NCI-H1930 (cell line): ENCODE measurements at regions not wholly inside any gene's neighbourhood (a gene's known extent, or its start where the extent isn't known, plus 50 kb on each side); places are given as distances from the start of the nearest gene placed in this dataset.

Experiments used
- DNase-seq, 2 experiments: peaks; one replicate each; lab custom pipeline; 2025; lab: John Stamatoyannopoulos, UW

DNA sequence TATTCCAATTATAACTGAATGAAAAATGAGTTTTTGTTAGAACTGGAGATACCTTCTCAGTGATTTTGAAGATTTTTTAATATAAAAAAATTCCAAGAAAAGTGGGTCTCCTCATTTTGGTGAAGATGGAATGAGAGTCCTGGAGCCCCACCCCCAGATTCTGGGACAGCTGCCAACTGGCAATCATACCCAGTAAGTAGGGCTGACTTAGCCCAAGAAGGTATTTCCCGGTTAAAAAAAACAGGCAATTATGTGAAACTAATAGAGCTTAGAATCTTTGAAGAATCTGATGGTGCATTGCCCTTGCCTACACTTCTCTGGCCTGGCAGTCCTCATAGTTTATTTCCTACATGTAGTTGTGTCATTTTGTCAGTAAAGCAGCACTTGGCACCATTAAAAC, 52.8 kb upstream of the VWDE start:
- no peak for DNase-seq

DNA sequence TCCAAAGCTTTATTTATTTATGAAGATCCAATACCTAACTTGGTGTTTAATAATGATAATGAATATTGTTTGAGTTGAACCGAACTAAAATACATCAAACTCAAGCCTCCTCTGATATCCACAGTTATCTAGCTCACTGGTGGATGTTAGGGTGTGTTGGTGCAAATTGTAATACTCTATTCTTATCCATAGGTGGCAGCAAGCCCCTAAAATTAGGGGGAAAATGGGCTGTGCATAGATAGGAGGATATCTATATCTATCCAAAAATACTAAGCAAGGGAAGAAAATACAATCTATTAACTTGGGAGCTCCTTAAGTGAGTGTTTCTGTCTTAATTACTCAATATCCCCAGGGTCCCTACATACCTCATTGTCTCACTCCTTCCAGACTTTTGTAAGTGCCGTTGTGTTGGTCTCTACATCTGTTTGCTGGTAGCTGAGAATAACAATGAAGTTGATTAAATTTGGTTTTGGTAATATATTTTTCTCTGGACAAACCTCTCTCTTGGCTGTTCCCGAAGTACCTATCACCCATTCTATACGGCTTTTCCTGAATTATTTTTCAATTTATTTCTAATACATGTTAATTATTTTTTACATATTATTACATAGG, 55.0 kb upstream of the VWDE start:
- peak in 1 of 2 experiments; percentile 25 for DNase-seq

- no peak for DNase-seq
Observed at GRCh38 chr7:12467837-12468236, 64.2 kb upstream of the VWDE start.

DNA sequence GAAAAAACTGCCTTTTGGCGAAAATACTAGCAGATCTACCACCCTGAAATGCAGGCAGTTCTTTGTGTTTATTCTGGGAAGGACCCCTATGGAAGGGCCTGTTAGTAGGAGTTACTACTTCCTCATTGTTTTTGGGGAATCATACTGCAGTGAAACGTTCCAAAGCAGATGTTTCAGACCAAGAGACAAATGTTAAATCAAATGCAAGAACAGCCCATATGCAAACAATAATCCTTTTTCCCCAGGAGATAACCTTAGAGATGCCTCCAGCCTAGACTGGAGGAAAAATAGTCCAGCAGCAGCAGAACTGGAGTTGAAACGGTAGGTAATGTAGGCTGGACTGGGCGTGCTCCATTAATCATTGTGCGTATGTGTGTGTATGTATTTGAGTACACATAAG, 65.9 kb upstream of the VWDE start:
- DNase-seq, result no peak

DNA sequence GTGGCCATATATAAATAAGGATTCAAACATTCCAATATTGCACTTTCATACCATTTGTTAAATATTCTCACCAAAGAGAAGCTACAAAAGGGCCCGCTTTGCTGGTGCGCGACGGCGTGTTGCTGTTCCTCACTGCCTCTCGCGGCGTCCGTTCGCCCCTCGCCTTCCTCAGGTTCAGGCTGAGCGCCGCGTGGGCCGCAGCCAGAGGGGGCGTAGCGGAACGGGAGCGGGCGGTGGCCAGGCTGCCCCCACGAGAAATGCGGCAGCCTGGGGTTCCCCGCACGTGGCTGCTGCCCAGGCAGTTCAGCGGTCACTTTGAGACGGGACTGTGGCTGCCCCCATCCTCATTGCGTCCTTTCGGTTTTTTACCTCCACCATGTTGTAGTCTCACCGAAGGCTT, 67.3 kb upstream of the VWDE start:
- no peak for DNase-seq

GRCh38 chr7:12474035-12474434, 70.4 kb upstream of the VWDE start:
- no peak for DNase-seq

- DNase-seq, result no peak
Observed at GRCh38 chr7:12475362-12476063, 71.8 kb upstream of the VWDE start.

GRCh38 chr7:12477620-12478019, 74.0 kb upstream of the VWDE start:
- no peak for DNase-seq

DNA sequence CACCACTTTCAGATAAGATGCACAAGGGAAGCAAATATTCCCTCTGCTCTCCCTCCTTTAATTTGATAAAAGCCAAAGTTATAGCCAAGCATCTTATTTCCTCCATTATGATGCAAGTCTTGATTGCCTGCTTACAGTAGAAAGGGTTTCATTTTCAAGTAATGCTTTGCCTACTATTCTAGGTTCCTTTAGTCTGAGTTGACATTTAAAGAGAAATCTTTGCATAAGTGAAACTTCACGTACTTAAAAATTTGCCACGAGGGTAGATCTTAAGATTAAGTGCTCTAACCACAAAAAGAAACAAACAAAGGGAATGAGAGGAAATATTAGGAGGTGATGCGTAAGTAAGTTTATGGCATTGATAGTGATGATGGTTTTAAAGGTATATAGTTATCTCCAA, 78.1 kb upstream of the VWDE start:
- no peak for DNase-seq

- no peak for DNase-seq
Observed at GRCh38 chr7:12485845-12486244, 82.2 kb upstream of the VWDE start.

DNA sequence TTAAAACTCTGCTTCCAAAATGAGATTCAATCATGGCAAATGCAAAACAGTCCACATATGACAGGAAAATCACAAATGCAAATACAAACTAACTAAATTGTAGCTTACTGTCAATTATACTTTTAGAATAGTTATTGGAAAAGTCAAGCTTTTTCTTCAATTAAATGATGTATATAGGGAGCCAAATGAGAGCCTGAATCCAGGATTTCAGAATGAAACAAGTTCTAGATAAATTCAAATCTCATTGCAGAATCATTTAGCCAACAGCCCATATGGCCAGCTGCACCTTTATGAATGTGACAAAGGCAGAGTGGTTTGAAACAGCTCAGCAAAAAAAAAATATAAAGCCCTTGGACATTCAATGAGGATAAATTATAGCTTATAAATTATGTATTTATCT, 82.2 kb upstream of the SCIN start:
- peak in 1 of 2 experiments; percentile 24 for DNase-seq

- DNase-seq, result peak; percentile 7 to 16
Observed at GRCh38 chr7:12490107-12490688, 80.3 kb upstream of the SCIN start.

GRCh38 chr7:12490940-12491339, 79.6 kb upstream of the SCIN start:
- no peak for DNase-seq

GRCh38 chr7:12491526-12491925, 79.0 kb upstream of the SCIN start:
- DNase-seq, result no peak

DNA sequence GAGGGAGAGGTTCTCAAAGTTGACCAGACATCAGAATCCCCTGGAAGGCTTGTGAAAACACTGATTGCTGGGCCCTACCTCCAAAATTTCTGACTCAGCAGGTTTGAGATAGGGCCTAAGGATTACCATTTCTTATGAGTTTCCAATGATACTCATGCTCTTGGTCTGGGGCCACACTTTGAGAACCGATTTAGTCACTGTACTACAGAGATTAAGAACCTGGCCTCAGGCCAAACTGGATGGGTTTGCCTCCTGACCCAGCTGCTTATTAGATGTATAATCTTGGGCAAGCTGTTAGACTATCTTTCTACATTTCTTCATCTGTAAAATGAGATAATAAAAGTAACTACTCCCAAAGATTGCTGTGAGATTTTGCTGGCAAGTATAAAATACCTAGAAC, 77.1 kb upstream of the SCIN start:
- no peak for DNase-seq

DNA sequence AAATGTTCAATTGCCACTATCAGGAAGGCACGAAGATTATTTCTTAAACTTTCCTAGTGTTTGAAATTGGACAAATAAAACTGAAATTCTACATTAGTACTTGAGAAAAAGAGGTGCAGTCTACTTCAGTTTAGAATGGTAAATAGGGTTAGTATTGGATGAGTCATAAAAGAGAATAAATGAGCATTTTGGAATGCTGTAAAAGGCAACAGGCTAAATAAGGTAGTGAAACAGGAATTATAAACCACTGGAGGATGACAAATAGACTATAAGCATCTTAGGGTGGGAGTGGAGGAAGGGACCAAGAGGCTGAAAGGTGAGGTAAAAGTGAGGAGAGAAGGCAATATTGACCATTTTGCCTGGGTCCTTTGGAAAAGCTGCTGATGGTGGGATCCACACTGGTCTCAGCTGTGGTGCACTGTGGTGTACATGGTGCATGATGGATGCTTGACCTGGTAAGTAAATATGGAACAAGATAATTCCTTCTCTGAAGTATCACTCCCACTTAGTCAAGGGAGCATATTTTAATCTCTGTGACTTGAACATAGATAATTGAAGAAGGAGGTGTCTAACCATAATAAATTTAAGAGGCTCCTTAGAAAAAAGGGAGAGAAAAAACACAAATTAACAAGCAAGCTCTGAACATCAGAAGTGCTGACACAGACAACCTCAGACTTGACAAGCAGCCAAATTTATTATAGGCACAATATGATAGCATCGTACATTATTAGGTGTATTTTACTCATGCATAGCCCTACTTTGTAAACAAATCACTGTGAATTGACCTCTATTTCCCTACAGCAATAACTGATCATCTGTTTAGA, 76.4 kb upstream of the SCIN start:
- DNase-seq, result no peak

GRCh38 chr7:12494687-12495024, 75.9 kb upstream of the SCIN start:
- DNase-seq, result no peak

- DNase-seq, result peak; percentile 19 to 41
Observed at GRCh38 chr7:12496901-12497674, 73.4 kb upstream of the SCIN start.

GRCh38 chr7:12504149-12504548, 66.4 kb upstream of the SCIN start:
- no peak for DNase-seq

GRCh38 chr7:12508005-12508404, 62.5 kb upstream of the SCIN start:
- DNase-seq, result no peak

- DNase-seq, result no peak
Observed at GRCh38 chr7:12508554-12508953, 62.0 kb upstream of the SCIN start.

GRCh38 chr7:12517451-12517850, 53.1 kb upstream of the SCIN start:
- no peak for DNase-seq
